ENCODE measurements at regions not wholly inside any gene's neighbourhood (a gene's known extent, or its start where the extent isn't known, plus 50 kb on each side); places are given as distances from the start of the nearest gene placed in this dataset.

DNA sequence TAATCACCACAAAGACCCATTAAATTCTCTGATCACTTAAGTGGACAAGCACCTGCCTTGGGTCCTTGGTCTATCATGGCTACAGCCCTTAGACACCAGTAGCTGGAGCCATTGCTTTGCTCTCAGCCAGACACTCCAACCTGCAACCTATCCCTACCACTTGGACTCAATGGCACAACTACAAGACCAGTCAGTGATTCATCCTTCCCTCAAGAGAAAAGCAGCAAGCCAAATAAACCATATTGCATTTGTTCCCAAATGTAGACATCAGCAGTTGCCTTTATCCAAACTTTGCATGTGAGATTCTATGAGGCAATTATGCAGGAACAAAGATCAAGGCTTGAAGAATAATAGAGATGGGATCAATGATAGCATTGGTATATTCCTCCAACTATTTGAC lies 263.4 kb downstream of the HHIPL2 start:
- DNase-seq, result no peak

DNA sequence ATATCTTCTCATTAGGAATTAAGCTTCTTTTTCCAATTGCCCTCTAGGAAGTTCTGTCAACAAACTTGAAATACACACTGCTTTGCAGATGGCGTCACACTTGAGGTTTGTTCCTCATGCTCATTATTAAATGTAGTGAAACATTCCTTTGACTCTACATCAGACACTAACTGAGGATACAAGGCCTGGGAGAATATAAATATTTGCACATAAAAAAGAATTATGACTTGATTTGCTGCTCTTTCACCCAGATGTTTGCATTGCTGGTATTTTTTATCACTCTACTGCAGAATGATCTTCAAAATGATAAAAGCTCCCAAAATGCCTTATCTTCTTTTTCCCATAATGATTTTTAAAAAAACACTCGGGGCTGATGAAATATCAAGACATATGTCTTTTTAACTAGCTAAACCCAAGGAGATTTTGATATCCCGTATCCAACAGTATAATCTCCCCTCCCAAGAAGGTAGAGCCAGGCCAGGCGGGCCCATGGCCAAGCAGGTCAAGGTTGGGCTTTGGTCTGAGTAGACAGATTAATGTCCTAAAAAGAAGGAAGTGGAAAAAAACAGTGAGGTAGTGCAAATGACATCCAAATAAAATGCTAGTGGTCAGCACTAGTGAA lies 264.6 kb downstream of the HHIPL2 start:
- no peak for DNase-seq

DNA sequence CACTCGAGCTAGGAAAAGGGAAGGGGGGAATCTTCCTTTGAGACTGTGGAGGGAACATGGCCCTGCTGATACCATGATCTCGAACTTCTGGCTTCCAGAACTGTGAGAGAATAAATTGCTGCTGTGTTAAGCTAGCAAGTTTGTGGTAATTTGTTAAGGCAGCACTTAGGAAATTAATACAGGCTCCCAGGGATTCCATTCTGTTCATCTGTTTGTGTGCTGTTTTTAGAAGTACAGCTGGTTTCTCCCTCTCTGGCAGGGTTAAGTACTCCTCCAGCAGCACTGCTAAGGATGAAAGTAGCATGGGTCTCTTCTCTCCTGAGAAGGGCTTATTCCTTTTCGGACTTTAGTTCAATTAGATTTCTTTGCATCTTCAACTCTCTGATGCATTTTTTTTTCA lies 268.3 kb downstream of the HHIPL2 start:
- DNase-seq, result no peak

DNA sequence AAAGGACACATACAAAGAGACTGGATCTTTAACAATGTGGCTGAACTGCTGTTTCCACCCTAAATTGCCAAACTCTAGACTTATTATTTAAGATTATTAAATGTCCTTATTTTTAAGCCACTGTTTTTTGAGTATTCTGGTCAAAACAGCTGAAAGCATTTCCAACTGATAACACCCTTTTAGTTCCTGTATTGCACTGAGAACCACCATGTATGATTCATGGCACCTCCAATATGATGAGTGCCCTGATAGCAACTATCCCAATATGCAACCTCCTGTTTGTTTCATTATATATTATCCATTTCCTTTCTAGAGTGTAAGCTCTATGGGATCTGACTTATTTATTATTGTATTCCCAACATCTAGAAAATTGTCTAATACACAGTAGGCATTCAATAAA lies 269.4 kb downstream of the HHIPL2 start:
- no peak for DNase-seq

DNA sequence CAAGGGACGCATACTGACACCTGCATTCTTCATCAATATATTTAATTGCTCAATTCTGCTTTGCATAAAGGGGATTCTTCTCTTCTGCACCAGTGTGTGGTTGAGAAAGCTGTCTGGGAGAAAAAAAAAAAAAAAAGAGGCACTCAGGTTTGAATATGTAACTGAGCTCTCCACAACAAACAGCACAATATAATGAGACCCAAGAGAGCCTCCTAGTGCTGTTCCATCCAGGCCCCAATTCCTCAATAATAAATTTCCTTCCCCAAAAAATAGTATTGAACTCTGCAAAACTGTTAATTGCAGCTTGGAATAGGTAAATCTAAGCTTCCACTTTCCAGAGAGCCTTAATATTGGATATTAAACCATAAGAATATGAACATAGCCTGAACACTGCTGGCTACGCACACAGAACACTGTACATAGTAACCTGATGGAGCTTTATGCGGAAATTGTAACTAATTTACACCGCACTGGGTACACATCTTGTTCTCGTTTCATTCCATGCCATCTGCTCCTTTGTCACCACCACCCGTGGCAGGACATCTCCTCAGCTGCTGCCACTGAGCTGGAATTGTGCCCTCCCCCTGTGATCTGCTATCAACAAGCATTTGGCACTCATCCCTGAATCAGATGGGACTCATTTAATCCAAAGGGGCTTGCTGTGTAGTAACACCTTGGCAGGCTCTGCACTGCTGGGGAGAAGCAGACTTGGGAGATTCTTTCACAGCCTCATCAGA lies 272.0 kb downstream of the HHIPL2 start:
- no peak for DNase-seq

- DNase-seq, result no peak
These were observed 272.7 kb downstream of the HHIPL2 start for GRCh38 chr1:222275001-222275728.

DNA sequence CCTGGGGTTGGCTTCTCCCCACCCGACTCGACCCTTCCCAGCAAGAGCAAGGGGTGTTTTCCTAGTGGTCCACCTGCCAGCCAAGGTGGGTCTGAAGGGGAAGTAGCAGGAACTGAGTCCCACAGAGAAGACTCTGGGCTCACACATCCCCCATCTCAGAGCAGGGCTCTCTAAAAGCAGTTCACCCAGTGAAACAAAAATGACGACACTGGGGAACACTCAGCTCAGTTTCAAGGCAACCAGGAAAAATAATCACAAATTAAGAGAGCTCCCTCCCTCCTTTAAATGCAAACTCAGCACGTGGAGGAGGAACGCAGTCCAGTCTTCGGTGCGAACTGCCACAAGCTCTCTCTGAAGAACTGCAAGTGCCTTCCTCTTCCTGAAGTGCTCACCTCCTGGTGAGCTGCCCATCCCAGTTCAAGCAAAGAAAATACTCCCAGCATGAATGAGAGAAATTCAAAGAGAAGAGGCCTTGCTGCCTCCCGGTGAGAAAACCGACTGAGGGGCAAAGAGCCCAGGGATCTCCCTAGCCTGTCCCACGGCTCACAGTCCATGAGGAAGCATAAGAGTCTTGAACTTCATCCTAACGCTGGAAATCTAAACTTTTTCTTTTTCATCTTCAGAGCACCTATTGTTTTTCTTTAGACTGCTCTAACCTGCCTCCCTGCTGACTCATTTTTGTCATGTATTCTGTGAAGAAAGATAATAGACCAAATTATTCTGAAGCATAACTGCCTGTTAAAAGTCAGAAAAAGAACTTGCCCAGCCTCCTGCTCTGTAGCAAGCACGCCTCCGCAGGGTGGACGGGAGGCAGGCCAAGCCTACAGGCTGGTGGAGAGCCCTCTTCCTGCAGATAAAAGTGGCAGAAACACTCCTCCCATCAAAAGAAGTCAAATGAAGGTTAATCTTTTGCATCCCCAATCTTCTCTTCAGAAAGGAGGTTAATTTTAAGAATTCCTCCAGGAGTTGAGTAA lies 281.4 kb downstream of the HHIPL2 start:
- no peak for DNase-seq

DNA sequence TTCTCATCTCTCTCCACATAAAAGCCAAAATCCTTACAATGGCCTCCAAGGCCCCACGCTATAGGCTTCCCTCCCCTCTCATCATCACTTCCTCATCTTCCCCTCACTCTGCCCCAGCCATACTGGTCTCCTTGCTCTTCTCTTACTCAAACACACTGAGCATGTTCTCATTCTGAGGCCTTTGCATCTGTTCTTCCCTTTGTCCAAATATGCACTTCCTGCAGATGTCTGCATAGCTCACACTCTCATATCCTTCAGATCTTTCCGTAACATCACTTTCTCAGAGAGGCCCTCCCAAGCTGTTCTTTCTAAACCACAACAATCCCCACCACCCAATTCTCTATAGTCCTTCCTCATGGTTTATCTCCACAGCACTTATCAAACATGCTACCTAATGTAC lies 284.1 kb downstream of the HHIPL2 start:
- DNase-seq, result no peak

DNA sequence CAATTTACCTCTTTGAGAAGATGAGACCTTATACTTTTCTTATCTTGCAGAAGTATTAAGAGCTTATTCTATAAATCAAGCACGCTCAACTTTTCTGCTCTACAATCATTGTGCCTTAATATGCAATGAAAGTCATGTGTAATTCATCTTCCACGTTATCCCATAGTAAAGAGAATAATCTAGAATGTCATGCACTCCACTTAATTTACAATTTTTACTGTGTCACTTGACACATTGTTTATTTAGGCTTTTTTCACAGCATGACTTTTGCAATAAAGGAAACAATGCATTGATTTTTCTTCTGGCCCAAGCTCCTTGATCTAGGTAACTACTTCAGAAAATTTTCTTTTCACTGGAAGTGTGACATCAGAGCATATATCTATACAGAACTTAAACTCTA lies 290.9 kb downstream of the HHIPL2 start:
- no peak for DNase-seq

- DNase-seq, result no peak
These were observed 291.8 kb downstream of the HHIPL2 start for GRCh38 chr1:222256058-222256457.

- no peak for DNase-seq
These were observed 295.1 kb downstream of the HHIPL2 start for GRCh38 chr1:222252788-222253187.

- DNase-seq, result no peak
These were observed 296.1 kb downstream of the HHIPL2 start for GRCh38 chr1:222251847-222252246.

DNA sequence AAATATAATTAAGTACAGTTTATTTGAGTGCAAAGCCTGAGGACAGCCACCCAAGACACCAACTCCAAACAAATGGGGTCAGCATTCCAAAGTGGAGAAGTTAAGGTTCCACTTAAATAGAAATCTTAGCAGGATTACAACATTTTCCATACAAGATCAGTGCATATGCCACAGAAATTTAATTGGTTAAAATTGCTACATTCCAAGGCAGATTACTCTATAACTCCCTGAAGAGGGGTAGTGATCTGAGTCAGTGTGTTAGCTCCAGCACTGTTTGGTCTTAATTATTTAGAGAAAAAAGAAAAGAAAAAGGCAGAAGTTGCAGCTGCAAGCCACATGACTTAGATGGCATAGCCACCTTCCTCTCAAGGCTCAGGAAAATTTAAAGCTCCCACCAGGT lies 297.5 kb downstream of the HHIPL2 start:
- no peak for DNase-seq

- no peak for DNase-seq
These were observed 300.0 kb downstream of the HHIPL2 start for GRCh38 chr1:222247811-222248310.

DNA sequence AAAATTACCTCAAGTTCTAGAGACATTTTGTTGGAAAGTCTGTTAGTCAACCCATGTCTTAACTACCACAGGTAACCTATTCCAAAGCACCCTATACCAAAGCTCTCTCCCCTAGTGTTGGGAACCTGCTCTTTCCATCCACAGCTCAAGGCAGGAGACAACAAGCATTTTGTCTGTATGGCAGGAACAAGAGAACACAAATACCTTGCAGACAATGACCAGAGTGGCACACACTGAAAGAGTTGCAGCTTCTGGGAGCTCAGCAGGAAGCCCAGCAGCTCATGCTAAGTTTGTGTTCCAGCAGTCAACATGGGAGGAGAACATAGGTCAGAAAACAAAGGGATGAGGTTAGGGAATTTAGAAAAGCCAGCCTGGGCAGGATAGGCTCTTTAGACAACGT lies 300.8 kb downstream of the HHIPL2 start:
- no peak for DNase-seq

- no peak for DNase-seq
These were observed 304.0 kb downstream of the HHIPL2 start for GRCh38 chr1:222243902-222244301.

GRCh38 chr1:222242492-222242891 lies 305.4 kb downstream of the HHIPL2 start:
- no peak for DNase-seq

DNA sequence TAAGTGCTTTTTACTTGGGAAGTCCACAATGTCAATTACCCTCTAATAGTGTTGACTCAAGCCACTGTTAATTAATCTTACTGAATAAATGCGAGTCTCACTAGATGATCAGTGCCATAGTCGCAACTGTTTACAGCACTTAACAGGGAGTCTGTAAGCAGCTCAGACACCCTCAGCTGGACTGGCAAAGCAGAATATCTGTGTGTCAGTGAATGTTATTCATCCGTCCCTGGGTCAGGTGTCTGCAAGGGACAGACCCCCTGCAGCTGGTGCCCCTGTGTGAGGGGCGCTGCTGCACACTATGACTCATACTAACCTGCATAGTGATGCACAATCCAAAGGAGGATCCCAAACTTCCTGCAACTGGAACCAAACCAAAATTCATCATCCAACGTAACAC lies 306.5 kb downstream of the HHIPL2 start:
- no peak for DNase-seq

- no peak for DNase-seq
These were observed 307.2 kb downstream of the HHIPL2 start for GRCh38 chr1:222240536-222241181.

GRCh38 chr1:222239130-222239529 lies 308.8 kb downstream of the HHIPL2 start:
- no peak for DNase-seq

GRCh38 chr1:222234351-222234750 lies 313.6 kb downstream of the HHIPL2 start:
- no peak for DNase-seq
